GM18861 (cell line): ENCODE measurements at regions not wholly inside any gene's neighbourhood (a gene's known extent, or its start where the extent isn't known, plus 50 kb on each side); places are given as distances from the start of the nearest gene placed in this dataset.

Experiments used
- ATAC-seq: cut with Tn5 transposase; IDR thresholded peaks from one replicate; pipeline ENCODE4 v1.9.1; 2021; ENCODE audit not compliant: unreplicated experiment

GRCh38 chr18:57991552-57991951 lies 52.5 kb upstream of the NEDD4L start:
- no peak for ATAC-seq

GRCh38 chr18:57989536-57989935 lies 54.5 kb upstream of the NEDD4L start:
- ATAC-seq: no peak

DNA sequence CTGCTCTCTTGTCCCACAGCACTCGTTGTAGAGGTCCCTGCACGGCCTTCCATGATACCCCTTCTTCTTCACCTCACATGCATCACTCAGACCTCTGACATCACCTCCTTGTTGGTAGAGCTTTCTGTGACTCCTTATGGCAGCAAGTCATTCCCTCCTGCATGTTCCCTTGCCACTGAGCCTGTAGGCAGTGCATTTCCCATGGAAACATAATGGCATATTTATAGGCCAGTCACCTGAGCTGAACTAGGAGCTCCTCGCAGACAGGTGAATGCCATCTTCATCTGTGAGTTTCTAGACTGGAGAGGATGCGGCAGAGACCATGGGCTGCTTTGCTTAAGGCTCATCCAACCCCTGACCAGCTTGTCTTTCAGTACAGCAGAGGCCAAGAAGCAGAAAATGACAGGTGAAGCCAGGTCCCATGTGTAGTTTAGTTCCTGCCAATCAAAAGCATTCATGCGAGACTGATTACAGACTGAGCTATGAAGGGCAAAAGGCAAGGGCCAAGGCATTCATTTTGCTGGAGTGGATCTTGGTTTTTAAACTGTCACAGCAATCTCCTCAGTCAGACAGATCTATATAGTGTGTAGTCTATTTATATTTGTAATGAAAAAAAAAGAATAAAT lies 59.4 kb upstream of the NEDD4L start:
- no peak for ATAC-seq

GRCh38 chr18:57983965-57984364 lies 60.1 kb upstream of the NEDD4L start:
- ATAC-seq: no peak

- ATAC-seq: no peak
Observed at GRCh38 chr18:57983472-57983871, 60.6 kb upstream of the NEDD4L start.

DNA sequence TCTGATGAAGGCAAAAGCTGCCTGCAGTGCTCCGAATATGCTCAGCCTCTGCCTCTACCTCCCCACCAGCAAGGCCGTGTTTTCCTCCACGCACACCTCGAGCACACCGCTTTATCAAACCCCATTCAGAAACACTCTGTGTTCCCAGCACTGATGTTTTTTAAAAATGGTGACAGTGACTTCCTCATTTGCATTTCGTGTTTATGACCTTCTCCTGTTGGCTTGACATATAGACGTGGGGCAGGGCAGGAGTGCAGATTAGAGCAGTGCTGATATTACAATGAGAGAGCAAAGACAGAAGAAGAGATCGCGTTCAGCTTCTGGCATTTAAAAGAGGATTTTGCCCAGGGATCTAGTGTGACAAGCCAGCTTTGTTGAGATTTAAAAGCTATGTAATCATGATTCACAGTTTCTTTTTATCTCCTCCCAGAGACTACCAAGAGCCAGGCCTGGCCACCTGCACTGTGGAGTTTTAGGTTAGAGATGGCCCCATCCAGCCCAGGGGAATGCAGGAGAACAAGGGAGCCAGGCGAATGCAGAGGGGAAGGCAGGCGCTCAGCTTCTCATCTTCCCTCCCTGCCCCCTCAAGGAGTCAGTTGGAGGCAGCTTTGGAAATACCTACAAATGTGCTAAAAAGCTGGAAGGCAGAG lies 61.5 kb upstream of the NEDD4L start:
- ATAC-seq: no peak

DNA sequence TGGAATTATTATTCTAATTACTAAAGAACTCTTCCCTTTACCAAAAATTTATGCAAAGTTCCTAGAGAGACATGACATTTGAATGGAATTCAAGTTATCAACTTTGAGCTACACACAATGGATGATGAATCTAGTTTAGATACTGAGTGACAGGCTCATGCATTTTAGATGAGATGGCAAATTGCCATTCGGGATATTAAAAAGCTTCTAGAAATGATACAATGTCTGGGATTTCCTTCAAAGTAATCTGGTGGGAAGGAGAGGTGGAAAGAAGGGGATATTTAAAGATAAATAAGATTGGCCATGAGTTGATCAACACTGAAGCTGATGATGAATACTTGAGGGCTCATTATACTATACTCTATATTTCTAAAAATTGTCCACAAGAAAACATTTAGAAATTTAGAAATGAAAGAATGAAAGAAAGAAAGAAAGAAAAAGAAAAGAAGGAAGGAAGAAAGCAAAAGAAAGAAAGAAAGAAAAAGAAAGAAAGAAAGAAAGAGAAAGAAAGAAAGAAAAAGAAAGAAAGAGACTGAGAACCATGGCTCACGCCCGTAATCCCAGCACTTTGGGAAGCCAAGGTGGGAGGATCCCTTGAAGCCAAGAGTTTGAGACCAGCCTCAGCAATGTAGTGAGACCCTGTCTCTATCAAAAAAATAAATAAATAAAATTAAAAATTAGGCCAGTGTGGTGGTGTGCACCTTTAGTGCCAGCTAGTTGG lies 62.6 kb upstream of the NEDD4L start:
- ATAC-seq: no peak

GRCh38 chr18:57980573-57981307 lies 63.3 kb upstream of the NEDD4L start:
- no peak for ATAC-seq

GRCh38 chr18:57976230-57976773 lies 67.7 kb upstream of the NEDD4L start:
- peak; percentile 62 for ATAC-seq

DNA sequence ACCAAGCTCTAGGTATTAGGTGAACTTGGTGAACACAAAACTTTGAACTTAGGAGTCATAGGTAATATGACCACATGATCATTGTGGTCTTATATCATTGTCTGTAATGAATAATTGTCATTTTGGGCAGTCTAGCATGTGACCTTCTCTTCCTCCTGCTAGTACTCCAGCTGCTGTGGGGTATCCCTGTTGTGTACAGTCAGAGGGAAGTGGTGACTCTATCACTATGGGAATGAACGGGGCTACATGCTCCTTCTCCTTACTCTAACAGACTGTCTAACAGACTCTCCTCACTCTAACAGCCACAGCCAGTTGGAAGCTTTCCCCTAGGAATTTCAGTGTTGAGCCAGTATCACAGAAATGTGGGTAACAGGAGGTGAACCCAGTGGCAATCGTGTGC lies 68.2 kb upstream of the NEDD4L start:
- no peak for ATAC-seq

- no peak for ATAC-seq
Observed at GRCh38 chr18:57974585-57975265, 69.3 kb upstream of the NEDD4L start.

DNA sequence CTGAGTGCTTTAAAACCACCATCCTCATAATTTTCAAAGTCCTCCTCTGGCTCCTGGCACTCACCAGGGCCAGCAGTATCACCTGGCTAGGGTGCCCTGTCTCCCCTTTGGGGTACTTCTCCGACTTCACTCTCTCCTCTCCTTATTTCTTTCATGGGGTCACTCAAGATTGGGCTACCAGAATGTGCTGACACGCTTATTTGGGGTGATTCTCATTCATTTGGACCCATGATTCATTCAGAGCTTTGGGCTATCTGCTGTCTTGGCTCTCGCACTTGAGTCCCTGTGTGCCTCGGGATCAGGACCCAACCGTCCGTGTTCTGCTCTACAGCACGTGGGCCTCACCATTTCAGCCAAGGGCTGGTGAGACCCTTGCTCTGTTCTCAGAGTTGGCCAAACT lies 70.1 kb upstream of the NEDD4L start:
- no peak for ATAC-seq

DNA sequence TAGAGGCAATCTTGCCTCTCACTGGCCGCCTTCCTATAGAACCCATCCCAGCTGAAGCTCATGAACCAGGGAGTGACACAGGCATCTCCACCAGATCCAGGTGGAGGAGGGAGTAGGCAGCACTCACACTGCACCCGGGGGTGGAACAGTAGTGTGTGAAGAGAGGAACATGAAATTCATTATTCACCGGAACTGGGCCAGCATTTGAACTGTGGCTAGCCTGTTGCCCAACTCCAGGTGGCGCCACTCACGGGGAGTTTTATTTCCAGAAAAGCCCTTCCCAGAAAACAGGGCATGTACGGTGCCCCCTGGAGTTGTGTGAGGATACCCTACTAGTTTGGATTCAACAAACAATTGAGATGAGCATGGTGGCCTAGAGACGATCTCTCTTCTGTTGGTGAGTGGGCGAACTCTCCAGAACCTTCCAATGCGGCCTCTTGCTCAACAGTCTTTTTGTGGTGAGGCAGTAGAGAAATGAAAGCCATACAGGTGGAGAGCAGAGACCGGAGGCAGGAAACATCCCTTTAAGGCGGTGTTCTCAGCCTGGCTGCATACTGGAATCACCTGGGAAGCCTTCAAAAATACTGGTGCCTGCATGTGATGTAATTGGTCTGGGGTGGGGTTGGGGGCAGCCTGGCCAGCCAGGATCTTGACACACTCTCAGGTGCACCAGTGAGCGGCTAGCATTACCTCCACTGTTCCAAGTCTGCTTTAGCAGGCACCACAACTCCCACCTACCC lies 73.5 kb upstream of the NEDD4L start:
- no peak for ATAC-seq

- ATAC-seq: no peak
Observed at GRCh38 chr18:57969824-57970223, 74.2 kb upstream of the NEDD4L start.

- ATAC-seq: no peak
Observed at GRCh38 chr18:57965246-57965645, 78.8 kb upstream of the NEDD4L start.

- ATAC-seq: no peak
Observed at GRCh38 chr18:57961876-57962505, 82.0 kb upstream of the NEDD4L start.

DNA sequence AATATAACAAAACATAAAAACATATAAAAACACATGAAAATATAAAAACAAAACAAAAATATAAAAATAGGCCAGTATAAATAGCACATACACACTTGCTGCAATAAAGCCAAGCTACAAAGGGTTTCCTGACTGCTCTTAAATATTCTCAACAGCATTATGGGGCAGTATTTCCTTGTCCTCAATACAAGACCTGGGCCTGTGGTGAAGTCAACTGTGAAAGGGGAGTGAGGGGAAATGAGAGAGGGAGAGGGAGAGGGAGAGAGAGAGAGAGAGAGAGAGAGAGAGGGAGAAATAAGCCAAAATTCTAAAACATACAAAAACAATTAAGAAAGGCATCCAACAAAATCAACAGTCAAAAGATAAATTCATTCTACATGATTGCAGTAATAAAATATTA lies 82.6 kb upstream of the NEDD4L start:
- no peak for ATAC-seq

GRCh38 chr18:57959278-57959677 lies 84.7 kb upstream of the NEDD4L start:
- ATAC-seq: peak; percentile 69

DNA sequence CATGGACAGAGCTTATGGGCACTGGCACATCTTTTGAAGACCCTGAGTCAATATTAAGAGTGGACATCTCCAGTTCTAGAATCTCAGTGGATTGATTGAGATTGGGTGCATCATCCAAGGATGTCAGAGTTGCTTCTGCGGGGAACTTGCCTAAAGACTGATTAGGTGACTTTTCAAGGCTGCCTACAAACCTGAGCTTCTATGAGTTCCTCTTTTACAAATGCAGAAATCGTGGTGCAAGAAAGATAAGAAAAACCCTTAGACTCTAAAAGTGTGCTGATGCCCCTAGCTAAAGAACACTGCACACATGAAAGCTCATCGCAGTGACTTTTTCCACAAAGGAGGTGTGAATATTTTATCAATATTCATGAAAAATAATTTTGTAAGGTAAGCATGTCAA lies 86.8 kb upstream of the NEDD4L start:
- ATAC-seq: no peak

DNA sequence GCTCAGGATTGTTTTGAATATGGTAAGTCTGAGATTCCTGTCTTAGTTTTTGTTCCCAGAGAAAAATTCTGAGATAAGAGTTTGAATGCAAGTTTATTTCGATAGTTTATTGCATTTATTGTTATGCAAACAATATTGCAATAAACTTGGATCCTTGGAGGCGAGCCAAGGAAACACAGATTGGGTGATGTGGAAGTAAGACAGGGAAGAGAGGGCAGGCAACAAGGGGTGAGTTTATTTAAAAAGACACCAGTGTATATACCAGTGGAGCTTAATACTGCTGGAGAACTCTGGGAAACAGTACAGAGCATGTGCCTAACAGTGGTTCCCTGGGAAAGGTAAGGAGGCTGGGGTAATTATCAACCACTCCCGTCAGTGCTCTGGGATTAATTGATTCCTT lies 87.5 kb upstream of the NEDD4L start:
- ATAC-seq: no peak
